Activated naive CD8-positive, alpha-beta T cell treated with anti-CD3 and anti-CD28 coated beads, Interleukin-2, amount 10 ng/mL, durations not matched to agents 7 days and 5 days (primary cell): ENCODE measurements at regions not wholly inside any gene's neighbourhood (a gene's known extent, or its start where the extent isn't known, plus 50 kb on each side); places are given as distances from the start of the nearest gene placed in this dataset.

ENCODE experiments used
- ATAC-seq: fragments of 150-1000 bp; cut with Tn5 transposase; one replicate; pipeline ENCODE4 v1.10.0; 2021; ENCODE audit warnings: low read depth, moderate library complexity
- POLR2A ChIA-PET: fragments of 350-600 bp; sonication (Branson Sonifier 250); formaldehyde crosslinking; loops from one replicate; lab custom pipeline; 2021; ENCODE audit warnings: antibody characterized with exemption; lab: Charles Lee
- DNase-seq: peaks from one replicate; pipeline ENCODE4 v3.0.0; 2021
- H3K27ac Mint-ChIP-seq: one replicate; pipeline ENCODE4 v1.8.0; 2022; ENCODE audit warnings: mild to moderate bottlenecking, mixed read lengths
- H3K27me3 Mint-ChIP-seq: one replicate; pipeline ENCODE4 v1.8.0; 2022; ENCODE audit warnings: mild to moderate bottlenecking, moderate library complexity, mixed read lengths
- H3K36me3 Mint-ChIP-seq: one replicate; pipeline ENCODE4 v1.8.0; 2021; ENCODE audit warnings: mild to moderate bottlenecking, mixed read lengths
- H3K4me1 Mint-ChIP-seq: one replicate; pipeline ENCODE4 v1.8.0; 2021; ENCODE audit warnings: mixed read lengths
- H3K4me3 Mint-ChIP-seq: one replicate; pipeline ENCODE4 v1.8.0; 2022; ENCODE audit warnings: mild to moderate bottlenecking, moderate library complexity, mixed read lengths
- H3K9me3 Mint-ChIP-seq: one replicate; pipeline ENCODE4 v1.8.0; 2021; ENCODE audit warnings: mixed read lengths

GRCh38 chr1:29676496-29676895 is 440.2 kb downstream of the PTPRU start:
- Mint-ChIP-seq H3K27ac (no peak overlapping the region), H3K27me3 (peaks cover 2% of the 10 kb centered on the region), H3K36me3 (no peaks in the 10 kb centered on the region), H3K4me1 (no peaks in the 10 kb centered on the region), H3K4me3 (no peak overlapping the region), H3K9me3 (no peaks in the 10 kb centered on the region)
- DNase-seq (no peak), ATAC-seq (no peak)
- POLR2A ChIA-PET, result no interaction called here

- no peak overlapping the region for H3K27ac Mint-ChIP-seq
- ATAC-seq, result no peak
- DNase-seq, result peak; percentile 12
Observed at GRCh38 chr1:29675481-29676263, 439.4 kb downstream of the PTPRU start.

GRCh38 chr1:29674627-29675326 is 438.5 kb downstream of the PTPRU start:
- DNase-seq, result no peak
- Mint-ChIP-seq H3K4me3 (no peak overlapping the region), H3K27ac (no peak overlapping the region), H3K4me1 (no peaks in the 10 kb centered on the region), H3K36me3 (no peaks in the 10 kb centered on the region), H3K27me3 (peaks cover 2% of the 10 kb centered on the region), H3K9me3 (no peaks in the 10 kb centered on the region)
- POLR2A ChIA-PET, result no interaction called here
- ATAC-seq, result no peak

More at GRCh38 chr1:29675481-29676263, 439.4 kb downstream of the PTPRU start:
- POLR2A ChIA-PET, result no interaction called here
- Mint-ChIP-seq H3K4me1 (no peaks in the 10 kb centered on the region), H3K27me3 (peaks cover 2% of the 10 kb centered on the region), H3K4me3 (no peak overlapping the region), H3K36me3 (no peaks in the 10 kb centered on the region), H3K9me3 (no peaks in the 10 kb centered on the region)

- no peaks in the 10 kb centered on the region for H3K4me1 Mint-ChIP-seq
- ATAC-seq (no peak), DNase-seq (no peak)
- peaks cover 2% of the 10 kb centered on the region for H3K27me3 Mint-ChIP-seq
- H3K36me3 Mint-ChIP-seq, result no peaks in the 10 kb centered on the region
- H3K27ac Mint-ChIP-seq, result no peak overlapping the region
- H3K9me3 Mint-ChIP-seq, result no peaks in the 10 kb centered on the region
- POLR2A ChIA-PET, result no interaction called here
- H3K4me3 Mint-ChIP-seq, result no peak overlapping the region
Observed at GRCh38 chr1:29673669-29674626, 437.6 kb downstream of the PTPRU start.

- Mint-ChIP-seq H3K4me1 (no peaks in the 10 kb centered on the region), H3K4me3 (no peak overlapping the region), H3K9me3 (no peaks in the 10 kb centered on the region), H3K27ac (no peak overlapping the region), H3K36me3 (no peaks in the 10 kb centered on the region), H3K27me3 (peaks cover 2% of the 10 kb centered on the region)
- no peak for ATAC-seq
- POLR2A ChIA-PET, result no interaction called here
- DNase-seq, result no peak
Observed at GRCh38 chr1:29673228-29673500, 436.8 kb downstream of the PTPRU start.

- H3K9me3 Mint-ChIP-seq, result no peaks in the 10 kb centered on the region
- H3K27me3 Mint-ChIP-seq, result peaks cover 8% of the 10 kb centered on the region
- POLR2A ChIA-PET, result no interaction called here
- no peak overlapping the region for H3K4me3 Mint-ChIP-seq
- H3K4me1 Mint-ChIP-seq, result no peaks in the 10 kb centered on the region
- no peaks in the 10 kb centered on the region for H3K36me3 Mint-ChIP-seq
- DNase-seq (no peak), ATAC-seq (no peak)
- H3K27ac Mint-ChIP-seq, result no peak overlapping the region
Observed at GRCh38 chr1:29672416-29673227, 436.3 kb downstream of the PTPRU start.

- no peak overlapping the region for H3K27ac Mint-ChIP-seq
- peaks cover 12% of the 10 kb centered on the region for H3K27me3 Mint-ChIP-seq
- no peaks in the 10 kb centered on the region for H3K4me1 Mint-ChIP-seq
- no peak for DNase-seq
- no peak overlapping the region for H3K4me3 Mint-ChIP-seq
- H3K36me3 Mint-ChIP-seq, result no peaks in the 10 kb centered on the region
- H3K9me3 Mint-ChIP-seq, result no peaks in the 10 kb centered on the region
- POLR2A ChIA-PET, result no interaction called here
- ATAC-seq, result no peak
Observed at GRCh38 chr1:29671446-29672356, 435.4 kb downstream of the PTPRU start.

GRCh38 chr1:29670752-29671151 is 434.4 kb downstream of the PTPRU start:
- no peak for ATAC-seq
- H3K27ac Mint-ChIP-seq, result no peak overlapping the region
- POLR2A ChIA-PET, result no interaction called here

GRCh38 chr1:29669912-29670311 is 433.6 kb downstream of the PTPRU start:
- DNase-seq, result peak; percentile 7
- no peak overlapping the region for H3K4me3 Mint-ChIP-seq
- H3K9me3 Mint-ChIP-seq, result no peaks in the 10 kb centered on the region
- no peak overlapping the region for H3K27ac Mint-ChIP-seq
- no peaks in the 10 kb centered on the region for H3K4me1 Mint-ChIP-seq
- ATAC-seq, result no peak
- no peaks in the 10 kb centered on the region for H3K36me3 Mint-ChIP-seq
- POLR2A ChIA-PET, result no interaction called here
- peaks cover 20% of the 10 kb centered on the region for H3K27me3 Mint-ChIP-seq

More at GRCh38 chr1:29670752-29671151, 434.4 kb downstream of the PTPRU start:
- Mint-ChIP-seq H3K27me3 (peaks cover 17% of the 10 kb centered on the region), H3K4me3 (no peak overlapping the region), H3K4me1 (no peaks in the 10 kb centered on the region), H3K36me3 (no peaks in the 10 kb centered on the region), H3K9me3 (no peaks in the 10 kb centered on the region)
- DNase-seq, result peak; percentile 13

GRCh38 chr1:29669158-29669871 is 433.0 kb downstream of the PTPRU start:
- Mint-ChIP-seq H3K36me3 (no peaks in the 10 kb centered on the region), H3K4me1 (no peaks in the 10 kb centered on the region), H3K9me3 (no peaks in the 10 kb centered on the region), H3K27me3 (peaks cover 19% of the 10 kb centered on the region), H3K4me3 (no peak overlapping the region), H3K27ac (no peak overlapping the region)
- ATAC-seq, result no peak
- POLR2A ChIA-PET, result no interaction called here
- no peak for DNase-seq

- POLR2A ChIA-PET, result no interaction called here
- no peaks in the 10 kb centered on the region for H3K4me1 Mint-ChIP-seq
- no peak for DNase-seq
Observed at GRCh38 chr1:29668551-29669157, 432.3 kb downstream of the PTPRU start.

More at GRCh38 chr1:29668551-29669157, 432.3 kb downstream of the PTPRU start:
- H3K27me3 Mint-ChIP-seq, result peaks cover 18% of the 10 kb centered on the region
- ATAC-seq, result no peak
- no peak overlapping the region for H3K4me3 Mint-ChIP-seq
- no peaks in the 10 kb centered on the region for H3K9me3 Mint-ChIP-seq
- H3K36me3 Mint-ChIP-seq, result no peaks in the 10 kb centered on the region
- H3K27ac Mint-ChIP-seq, result no peak overlapping the region
